Activated CD8-positive, alpha-beta memory T cell treated with anti-CD3 and anti-CD28 coated beads, Interleukin-2, amount 50 U/mL, for 1 hour (primary cell): ENCODE measurements at regions not wholly inside any gene's neighbourhood (a gene's known extent, or its start where the extent isn't known, plus 50 kb on each side); places are given as distances from the start of the nearest gene placed in this dataset.
"Not testable (repeated sequence)": the region's sequence is repeated elsewhere in the genome, so short reads cannot be mapped to it uniquely, and the experiment has no call there.

ENCODE experiments used
- DNase-seq: peaks from one replicate; pipeline ENCODE4 v3.0.0-alpha.2; 2020; ENCODE audit errors: extremely low read depth

- DNase-seq: no peak
Observed at GRCh38 chr14:38710881-38711280, 392.2 kb downstream of the SEC23A start.

GRCh38 chr14:38710196-38710595 lies 392.8 kb downstream of the SEC23A start:
- no peak for DNase-seq

GRCh38 chr14:38705220-38705619 lies 397.8 kb downstream of the SEC23A start:
- no peak for DNase-seq

- DNase-seq: no peak
Observed at GRCh38 chr14:38704220-38704619, 398.8 kb downstream of the SEC23A start.

- no peak for DNase-seq
Observed at GRCh38 chr14:38696925-38697324, 406.1 kb downstream of the SEC23A start.

- no peak for DNase-seq
Observed at GRCh38 chr14:38693423-38693822, 409.6 kb downstream of the SEC23A start.

- no peak for DNase-seq
Observed at GRCh38 chr14:38669027-38669426, 413.1 kb upstream of the CLEC14A start.

- no peak for DNase-seq
Observed at GRCh38 chr14:38663382-38663781, 407.5 kb upstream of the CLEC14A start.

GRCh38 chr14:38662781-38663180 lies 406.9 kb upstream of the CLEC14A start:
- no peak for DNase-seq

- DNase-seq: no peak
Observed at GRCh38 chr14:38646391-38646790, 390.5 kb upstream of the CLEC14A start.

- not testable (repeated sequence) for DNase-seq
Observed at GRCh38 chr14:38634913-38635312, 379.0 kb upstream of the CLEC14A start.

GRCh38 chr14:38629412-38629811 lies 373.5 kb upstream of the CLEC14A start:
- DNase-seq: no peak

GRCh38 chr14:38627163-38627562 lies 371.3 kb upstream of the CLEC14A start:
- DNase-seq: no peak

- no peak for DNase-seq
Observed at GRCh38 chr14:38623661-38624060, 367.8 kb upstream of the CLEC14A start.

GRCh38 chr14:38618514-38618913 lies 362.6 kb upstream of the CLEC14A start:
- DNase-seq: no peak

GRCh38 chr14:38616959-38617358 lies 361.1 kb upstream of the CLEC14A start:
- DNase-seq: no peak

GRCh38 chr14:38611928-38612327 lies 356.0 kb upstream of the CLEC14A start:
- DNase-seq: no peak

- DNase-seq: no peak
Observed at GRCh38 chr14:38608244-38608643, 352.4 kb upstream of the CLEC14A start.

- no peak for DNase-seq
Observed at GRCh38 chr14:38605193-38606114, 349.6 kb upstream of the CLEC14A start.

- not testable (repeated sequence) for DNase-seq
Observed at GRCh38 chr14:38600572-38600971, 344.7 kb upstream of the CLEC14A start.

GRCh38 chr14:38593476-38593875 lies 337.6 kb upstream of the CLEC14A start:
- DNase-seq: no peak

GRCh38 chr14:38592764-38593442 lies 337.0 kb upstream of the CLEC14A start:
- no peak for DNase-seq

- no peak for DNase-seq
Observed at GRCh38 chr14:38589747-38590350, 334.0 kb upstream of the CLEC14A start.
